ENCODE measurements at regions not wholly inside any gene's neighbourhood (a gene's known extent, or its start where the extent isn't known, plus 50 kb on each side); places are given as distances from the start of the nearest gene placed in this dataset.
"Not testable (repeated sequence)": the region's sequence is repeated elsewhere in the genome, so short reads cannot be mapped to it uniquely, and the experiment has no call there.

DNA sequence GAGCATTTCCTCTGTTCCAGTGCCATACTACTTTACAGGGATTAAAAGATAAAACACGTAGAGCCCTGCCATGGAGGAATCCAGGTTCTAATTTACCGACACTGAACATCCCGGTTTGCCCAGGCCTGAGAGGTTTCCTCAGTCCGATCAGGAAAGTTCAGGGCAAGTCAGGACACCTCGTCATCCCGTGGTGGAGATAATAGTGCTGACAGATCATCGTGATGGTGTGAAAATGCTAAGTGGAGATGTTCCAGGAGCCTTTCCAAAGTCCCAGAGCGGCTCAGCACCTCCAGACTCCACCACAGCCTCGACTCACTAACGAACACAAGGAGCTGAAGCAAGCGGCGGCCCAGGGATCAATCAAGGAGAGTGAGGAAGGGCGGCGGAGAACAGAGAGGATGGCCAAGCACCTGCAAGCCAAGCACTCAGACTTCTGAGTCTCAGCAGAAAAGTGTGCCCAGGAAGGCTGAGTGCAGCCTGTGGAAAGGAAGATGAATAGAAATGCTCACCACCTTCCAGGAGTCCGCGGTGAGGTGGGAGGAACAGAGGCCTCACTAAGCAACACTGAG is 103.7 kb upstream of the VWC2 start:
- no peak for DNase-seq (ENCODE audit: low spot score)

DNA sequence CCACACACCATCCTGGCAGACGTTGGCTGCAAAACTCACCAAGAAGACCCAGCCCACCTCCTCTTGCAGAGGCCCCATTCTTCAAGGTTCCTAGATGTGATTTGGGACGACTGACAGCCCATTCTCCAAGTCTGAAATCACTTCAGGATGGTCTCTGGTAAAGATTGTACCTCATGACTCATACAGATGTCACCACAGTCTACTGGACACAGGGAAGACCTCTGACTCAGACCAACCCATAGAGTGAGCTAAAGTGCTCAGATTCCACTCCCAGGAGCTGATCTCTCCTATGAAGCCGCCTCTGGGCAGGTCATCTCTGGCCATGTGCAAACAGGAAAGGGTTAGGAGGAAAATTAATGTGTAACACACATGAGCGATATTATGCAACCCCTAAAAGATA is 102.4 kb upstream of the VWC2 start:
- no peak for DNase-seq (ENCODE audit: low spot score)

DNA sequence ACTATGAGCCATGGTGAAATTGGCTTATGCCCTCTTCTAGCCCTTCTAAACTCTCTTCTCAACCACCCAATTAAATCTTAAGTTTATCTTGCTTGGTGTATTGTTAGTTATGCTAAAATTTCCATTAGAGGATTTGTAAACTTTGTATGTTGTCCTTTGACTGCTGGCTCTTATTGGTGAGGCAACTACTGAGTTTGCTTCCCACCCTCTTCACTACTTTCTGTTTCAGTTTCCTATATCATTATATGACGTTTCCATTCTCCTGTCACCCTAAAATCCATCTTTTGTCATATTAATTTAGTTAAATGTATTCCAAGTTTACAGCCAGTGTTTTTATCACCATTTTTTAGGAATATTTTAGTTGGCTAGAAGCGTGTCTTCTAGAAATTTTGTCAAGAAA is 80.9 kb upstream of the VWC2 start:
- no peak for DNase-seq (ENCODE audit: low spot score)

DNA sequence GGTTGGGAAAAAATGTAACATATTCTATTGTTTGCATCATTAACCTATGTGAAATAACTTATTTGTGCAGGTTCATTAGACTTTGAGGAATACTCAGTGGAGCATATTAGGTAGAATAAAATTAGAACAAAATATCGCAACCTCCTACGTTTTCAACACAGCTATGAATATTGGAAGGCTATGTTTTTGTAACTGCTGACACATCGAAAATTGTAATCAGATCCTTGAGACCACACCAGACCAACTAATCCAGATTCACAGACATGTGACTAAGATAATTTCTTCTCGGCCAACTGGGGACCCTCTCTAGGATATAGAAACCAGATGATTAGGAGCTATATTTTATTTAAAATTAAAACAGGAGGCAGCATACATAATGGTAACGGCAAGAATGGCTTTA is 77.5 kb upstream of the VWC2 start:
- no peak for DNase-seq (ENCODE audit: low spot score)

DNA sequence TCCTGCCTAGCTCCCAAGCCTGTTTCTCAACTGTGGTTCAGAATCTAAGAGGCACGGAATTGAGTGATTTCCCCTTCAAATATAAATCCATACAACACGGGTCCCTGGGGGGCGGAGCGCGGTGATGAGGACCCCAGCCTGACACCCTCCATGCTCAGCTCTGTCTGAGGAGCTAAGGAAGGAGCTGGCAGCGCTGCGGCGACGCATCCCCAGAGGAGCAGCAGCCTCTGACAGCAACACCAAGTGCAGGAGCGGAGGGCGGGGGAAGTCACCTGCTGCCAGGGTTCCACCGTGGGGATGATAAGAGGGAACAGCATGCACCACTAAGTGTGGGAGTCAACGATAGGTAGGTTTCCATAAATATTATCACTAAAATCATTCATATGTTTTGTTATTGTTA is 72.6 kb upstream of the VWC2 start:
- no peak for DNase-seq (ENCODE audit: low spot score)

DNA sequence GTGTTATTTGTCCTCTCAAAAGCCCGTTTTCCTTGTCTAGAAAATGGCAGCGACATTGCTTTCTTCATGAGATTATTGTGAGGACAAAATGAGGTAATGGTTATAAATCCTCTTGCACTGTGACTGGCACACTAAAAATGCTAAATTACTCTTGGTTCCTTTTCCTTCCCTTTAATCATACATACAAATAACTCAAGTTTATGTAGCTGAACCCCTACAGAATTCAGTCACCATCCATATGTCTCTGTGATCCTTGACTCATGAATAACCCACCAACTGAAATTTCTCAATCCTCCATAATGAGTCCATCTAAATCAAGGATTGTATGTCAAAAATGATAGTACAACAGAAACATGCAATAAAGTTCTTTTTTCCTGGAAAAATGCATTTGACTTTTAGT is 71.3 kb upstream of the VWC2 start:
- DNase-seq (ENCODE audit: low spot score) = no peak

DNA sequence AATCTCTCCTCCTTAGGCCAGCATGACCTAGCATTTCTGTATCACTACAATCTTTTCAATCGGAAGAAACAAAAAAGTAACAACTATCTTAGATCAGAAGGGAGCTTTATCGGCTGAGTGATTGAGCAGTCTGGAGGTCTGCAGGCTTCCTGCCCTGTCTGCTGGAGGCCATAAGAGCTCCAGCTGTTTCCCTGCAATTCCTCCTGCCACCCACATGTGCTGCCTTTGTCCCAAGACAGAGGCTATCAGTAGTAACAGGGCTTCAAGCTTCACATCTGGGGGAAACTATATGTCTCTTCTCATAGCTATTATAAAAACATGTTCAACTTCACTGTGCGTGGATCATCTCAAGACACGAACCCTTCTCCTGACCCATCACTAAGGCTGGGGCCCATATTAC is 70.1 kb upstream of the VWC2 start:
- DNase-seq (ENCODE audit: low spot score) = no peak

DNA sequence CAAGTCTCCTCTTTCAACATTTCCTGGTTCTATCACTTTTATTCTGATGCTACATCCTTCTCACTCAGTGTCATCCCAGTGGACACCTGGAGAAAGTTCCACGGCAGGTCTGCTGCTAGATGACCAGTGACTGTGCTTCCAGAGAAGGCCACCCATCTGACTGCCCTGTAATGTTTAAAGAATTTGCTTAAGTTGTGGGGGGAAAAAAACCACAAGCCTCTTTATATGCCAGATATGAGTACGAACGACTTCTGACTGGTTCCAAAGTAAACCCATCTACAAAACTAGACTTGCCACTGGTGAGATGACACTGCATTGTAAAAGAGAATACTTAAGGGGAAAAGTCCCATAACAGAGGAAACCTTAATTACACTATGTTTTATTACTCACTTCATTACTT is 69.6 kb upstream of the VWC2 start:
- DNase-seq (ENCODE audit: low spot score) = no peak

DNA sequence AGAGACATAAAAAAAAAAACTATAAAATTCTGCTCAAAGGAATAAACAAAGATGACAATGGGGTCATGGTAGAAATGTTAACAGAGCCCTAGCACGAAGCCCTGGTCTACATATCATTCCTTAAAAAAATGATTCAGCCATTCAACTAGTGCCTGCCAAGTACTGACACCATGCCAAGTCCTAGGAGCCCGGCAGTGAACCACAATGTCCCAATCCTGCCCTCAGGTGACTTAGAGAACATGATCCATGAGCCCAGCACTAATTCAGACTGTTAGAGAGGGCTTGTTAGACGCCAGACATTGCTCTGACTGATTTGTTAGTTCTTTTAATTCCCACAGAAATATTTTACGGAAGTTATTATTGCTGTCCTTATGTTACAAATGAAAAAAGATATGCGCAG is 67.3 kb upstream of the VWC2 start:
- no peak for DNase-seq (ENCODE audit: low spot score)

DNA sequence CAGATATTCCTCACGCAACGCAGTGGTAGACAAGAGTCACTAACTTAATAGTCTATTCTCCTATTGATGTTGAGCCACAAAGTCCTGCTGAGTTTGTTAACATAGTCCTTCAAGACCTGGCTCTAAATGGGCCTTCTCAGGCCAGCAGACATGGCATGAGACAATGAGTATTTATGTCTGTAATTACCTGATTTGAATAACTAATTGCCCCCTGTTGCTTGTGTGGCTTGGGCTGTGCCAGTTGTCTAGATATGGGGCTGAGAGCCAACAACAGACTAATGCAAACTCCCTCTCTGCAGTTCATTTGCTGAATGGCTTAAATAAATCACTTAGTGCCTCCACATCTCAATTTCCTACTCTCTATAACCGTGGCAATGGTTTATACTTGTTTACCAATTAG is 65.5 kb upstream of the VWC2 start:
- DNase-seq (ENCODE audit: low spot score) = peak; percentile 16

DNA sequence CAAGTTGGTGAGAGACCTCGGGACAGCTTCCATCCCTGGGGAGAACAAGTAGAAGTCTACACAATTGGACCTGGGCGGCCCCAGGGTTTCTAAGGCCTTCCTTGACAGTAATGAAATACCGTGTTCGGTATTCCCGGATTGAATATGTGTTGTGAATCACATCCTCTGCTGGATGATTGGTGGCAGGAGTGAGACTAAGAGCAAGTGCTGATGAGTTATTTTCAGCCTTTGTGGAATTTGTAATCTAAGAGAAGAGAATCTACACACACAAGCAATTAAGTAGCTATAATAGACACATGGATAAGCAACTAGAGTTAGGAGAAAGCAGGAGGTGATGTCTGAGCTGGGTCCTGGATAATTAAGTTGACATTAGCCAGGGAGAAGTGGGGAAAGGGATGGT is 64.8 kb upstream of the VWC2 start:
- DNase-seq (ENCODE audit: low spot score) = no peak

DNA sequence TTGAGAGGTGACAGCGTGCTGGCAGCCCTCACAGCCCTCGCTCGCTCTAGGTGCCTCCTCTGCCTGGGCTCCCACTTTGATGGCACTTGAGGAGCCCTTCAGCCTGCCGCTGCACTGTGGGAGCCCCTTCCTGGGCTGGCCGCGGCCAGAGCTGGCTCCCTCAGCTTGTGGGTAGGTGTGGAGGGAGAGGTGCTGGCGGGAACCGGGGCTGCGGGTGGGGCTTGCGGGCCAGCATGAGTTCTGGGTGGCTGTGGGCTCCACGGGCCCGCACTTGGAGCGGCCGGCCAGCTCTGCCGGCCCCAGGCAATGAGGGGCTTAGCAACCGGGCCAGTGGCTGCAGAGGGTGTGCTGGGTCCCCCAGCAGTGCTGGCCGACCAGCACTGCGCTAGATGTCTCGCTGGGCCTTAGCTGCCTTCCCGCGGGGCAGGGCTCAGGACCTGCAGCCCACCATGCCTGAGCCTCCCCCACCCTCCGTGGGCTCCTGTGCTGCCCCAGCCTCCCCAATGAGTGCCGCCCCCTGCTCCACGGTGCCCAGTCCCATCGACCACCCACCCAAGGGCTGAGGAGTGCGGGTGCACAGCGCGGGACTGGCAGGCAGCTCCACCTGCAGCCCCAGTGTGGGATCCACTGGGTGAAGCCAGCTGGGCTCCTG is 62.2 kb upstream of the VWC2 start:
- DNase-seq (ENCODE audit: low spot score) = not testable (repeated sequence)

DNA sequence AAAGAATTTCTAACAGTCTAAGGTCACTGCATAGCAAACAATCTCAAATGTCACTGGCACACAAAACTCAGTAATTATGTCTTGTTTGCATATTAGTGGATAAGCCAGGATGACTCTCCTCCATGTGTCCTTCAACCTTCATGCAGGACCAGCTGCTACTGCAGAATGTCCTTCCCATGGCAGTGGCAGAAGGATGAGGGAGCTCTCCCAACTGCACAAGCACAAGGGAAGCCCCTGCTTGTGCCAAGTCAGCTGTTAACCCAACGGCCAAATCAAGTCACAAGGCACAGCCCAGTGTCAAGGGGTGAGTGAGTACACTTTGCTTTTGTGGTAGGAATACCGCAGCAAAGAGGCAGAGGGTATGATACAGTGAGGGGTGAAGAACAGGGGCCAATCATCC is 59.3 kb upstream of the VWC2 start:
- no peak for DNase-seq (ENCODE audit: low spot score)

DNA sequence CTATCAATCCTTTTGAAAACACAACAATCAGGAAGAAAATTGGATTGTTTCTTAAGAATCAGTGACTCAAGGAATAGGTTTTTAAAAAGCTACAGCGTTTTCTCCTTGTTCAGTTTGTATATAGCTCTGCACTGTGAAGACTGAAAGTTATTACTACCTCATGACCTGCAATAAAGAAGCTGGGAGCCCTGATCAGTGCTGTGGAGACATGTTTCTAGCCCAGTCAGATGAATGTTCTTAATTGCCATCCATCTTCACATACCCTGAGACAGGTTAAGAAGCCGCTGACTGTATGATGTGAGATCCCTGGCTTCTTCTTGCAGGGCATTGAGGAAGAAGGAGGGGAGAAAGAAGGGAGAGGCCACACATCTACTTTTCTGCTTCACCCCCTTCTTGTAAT is 58.0 kb upstream of the VWC2 start:
- DNase-seq (ENCODE audit: low spot score) = no peak

DNA sequence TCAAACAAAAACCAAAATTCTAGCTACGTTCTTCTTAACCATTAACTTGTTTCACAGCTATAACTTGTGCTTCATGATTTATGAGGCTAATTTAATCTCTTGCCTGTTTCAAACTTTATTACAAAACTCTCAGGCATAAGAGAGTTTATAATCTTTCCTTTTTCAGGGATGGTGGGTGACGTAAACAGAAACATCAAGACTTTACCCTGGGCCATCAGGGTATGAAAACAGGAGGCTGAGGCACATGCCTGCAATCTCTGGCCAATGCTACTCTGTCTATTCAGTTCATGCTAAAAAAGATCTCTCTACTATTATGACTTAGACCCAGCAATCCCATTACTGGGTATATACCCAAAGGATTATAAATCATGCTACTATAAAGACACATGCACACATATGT is 55.9 kb upstream of the VWC2 start:
- DNase-seq (ENCODE audit: low spot score) = no peak

DNA sequence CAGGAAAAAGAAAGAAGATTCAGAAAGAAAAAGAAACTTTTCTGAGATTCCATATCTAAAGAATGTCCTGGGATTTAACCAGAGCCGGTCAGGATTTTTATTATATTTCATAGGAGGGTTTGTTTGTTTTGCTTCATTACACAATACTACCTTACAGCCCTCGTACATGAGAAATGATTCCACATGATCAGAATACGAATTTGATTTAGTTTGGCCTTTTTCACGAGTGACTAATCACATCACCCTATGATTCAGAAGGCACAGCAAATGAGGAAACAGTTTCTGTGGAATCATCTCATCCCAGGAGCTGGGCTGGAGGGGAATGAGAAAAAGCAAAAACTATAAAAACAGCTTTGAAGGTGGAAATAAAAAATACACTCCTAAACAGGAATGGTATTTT is 54.7 kb upstream of the VWC2 start:
- no peak for DNase-seq (ENCODE audit: low spot score)

DNA sequence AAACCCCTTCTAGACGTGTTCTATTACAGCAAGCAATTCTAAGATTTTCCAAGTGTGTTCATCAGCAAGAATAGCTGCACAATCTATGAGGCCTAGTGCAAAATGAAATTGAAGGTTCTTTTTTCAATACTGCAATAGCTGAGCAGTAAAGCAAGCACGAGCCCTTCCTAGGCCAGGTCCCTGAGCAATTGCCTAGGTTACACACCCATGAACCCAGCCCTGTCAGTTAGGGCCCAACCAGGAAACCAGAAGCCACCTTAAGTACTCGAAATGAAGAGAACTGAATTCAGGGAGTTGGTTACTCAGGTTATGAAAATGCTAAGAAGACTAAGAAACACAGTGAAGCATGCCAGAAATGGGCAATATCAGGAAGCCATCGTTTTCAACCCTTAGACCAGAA is 52.0 kb upstream of the VWC2 start:
- no peak for DNase-seq (ENCODE audit: low spot score)
